Body of pancreas (tissue), 4 donors: ENCODE measurements at regions not wholly inside any gene's neighbourhood (a gene's known extent, or its start where the extent isn't known, plus 50 kb on each side); places are given as distances from the start of the nearest gene placed in this dataset.

Experiments
- CTCF ChIP-seq, 7 experiments: fragments of 450-650 bp in 4 of 7; fragments of 200-600 bp in 3 of 7; sonication (generic) in 3 of 7; IDR thresholded peaks; one replicate each; pipeline ENCODE4 v1.5.1; 2016 to 2019; ENCODE audit warnings: antibody characterized with exemption in 7 of 7
- POLR2A ChIP-seq, 3 donors: fragments of 450-650 bp; IDR thresholded peaks; one replicate each; pipeline ENCODE4 v1.6.1; 2016; ENCODE audit warnings: antibody characterized with exemption in 3 of 3, mild to moderate bottlenecking in 2 of 3

- no peak for TF ChIP-seq CTCF (IDR thresholded peaks at IDR 0.05)
- TF ChIP-seq POLR2A (IDR thresholded peaks at IDR 0.05): no peak
Observed at GRCh38 chr4:71261633-71262121, 77.1 kb upstream of the SLC4A4 start.
